Suprapubic skin (tissue), 4 donors: ENCODE measurements at regions not wholly inside any gene's neighbourhood (a gene's known extent, or its start where the extent isn't known, plus 50 kb on each side); places are given as distances from the start of the nearest gene placed in this dataset.

ENCODE experiments used
- CTCF ChIP-seq, 2 donors: fragments of 200-600 bp in 1 of 2; fragments of 450-650 bp in 1 of 2; sonication (generic) in 1 of 2; IDR thresholded peaks; one replicate each; pipeline ENCODE4 v1.5.1; 2016 to 2019; ENCODE audit warnings: antibody characterized with exemption in 2 of 2, mild to moderate bottlenecking in 1 of 2, moderate library complexity in 1 of 2
- POLR2A ChIP-seq, 2 donors: fragments of 450-650 bp; IDR thresholded peaks; one replicate each; pipeline ENCODE4 v1.6.1; 2017; ENCODE audit warnings: antibody characterized with exemption in 2 of 2, mild to moderate bottlenecking in 2 of 2, moderate library complexity in 2 of 2
- POLR2AphosphoS5 ChIP-seq, 3 donors: sonication (generic); formaldehyde crosslinking; IDR thresholded peaks; one replicate each; pipeline ENCODE4 v1.6.1; 2017; ENCODE audit warnings: antibody characterized with exemption in 3 of 3

GRCh38 chr18:55113800-55114199, 154.5 kb upstream of the CCDC68 start:
- TF ChIP-seq CTCF (IDR thresholded peaks at IDR 0.05) = no peak
- no peak for TF ChIP-seq POLR2AphosphoS5 (IDR thresholded peaks at IDR 0.05)
- no peak for TF ChIP-seq POLR2A (IDR thresholded peaks at IDR 0.05)
